Glutamatergic neuron (in vitro differentiated cells): ENCODE measurements at regions not wholly inside any gene's neighbourhood (a gene's known extent, or its start where the extent isn't known, plus 50 kb on each side); places are given as distances from the start of the nearest gene placed in this dataset.

Source experiments
- DNase-seq: peaks from one replicate; pipeline ENCODE4 v3.0.0; 2022
- H3K27ac Mint-ChIP-seq: one replicate; pipeline ENCODE4 v1.8.0; 2020; ENCODE audit warnings: mild to moderate bottlenecking, mixed read lengths, inconsistent platforms; ENCODE audit not compliant: unreplicated experiment
- H3K27me3 Mint-ChIP-seq: one replicate; pipeline ENCODE4 v1.8.0; 2020; ENCODE audit warnings: mild to moderate bottlenecking, moderate library complexity, mixed read lengths, inconsistent platforms; ENCODE audit not compliant: unreplicated experiment
- H3K36me3 Mint-ChIP-seq: one replicate; pipeline ENCODE4 v1.8.0; 2020; ENCODE audit warnings: mild to moderate bottlenecking, mixed read lengths, inconsistent platforms; ENCODE audit not compliant: unreplicated experiment
- H3K4me1 Mint-ChIP-seq: one replicate; pipeline ENCODE4 v1.8.0; 2020; ENCODE audit warnings: mild to moderate bottlenecking, low read depth, mixed read lengths, inconsistent platforms; ENCODE audit not compliant: unreplicated experiment
- H3K4me3 Mint-ChIP-seq: one replicate; pipeline ENCODE4 v1.8.0; 2020; ENCODE audit warnings: mild to moderate bottlenecking, mixed read lengths, inconsistent platforms; ENCODE audit not compliant: unreplicated experiment
- H3K9me3 Mint-ChIP-seq: one replicate; pipeline ENCODE4 v1.8.0; 2020; ENCODE audit warnings: mild to moderate bottlenecking, moderate library complexity, mixed read lengths, inconsistent platforms; ENCODE audit not compliant: unreplicated experiment
- CTCF ChIP-seq: fragments of 200-600 bp; sonication (generic); IDR thresholded peaks from one replicate; pipeline ENCODE4 v1.5.0; 2021; ENCODE audit not compliant: partially characterized antibody, unreplicated experiment

GRCh38 chr5:167616043-167616890 lies 675.2 kb upstream of the WWC1 start:
- TF ChIP-seq CTCF, result no peak
- no peak overlapping the region for H3K4me3 Mint-ChIP-seq
- H3K9me3 Mint-ChIP-seq, result no peaks in the 10 kb centered on the region
- H3K36me3 Mint-ChIP-seq, result no peaks in the 10 kb centered on the region
- H3K27me3 Mint-ChIP-seq, result no peaks in the 10 kb centered on the region
- no peak overlapping the region for H3K27ac Mint-ChIP-seq
- no peak for DNase-seq
- peaks cover 24% of the 10 kb centered on the region for H3K4me1 Mint-ChIP-seq

- H3K9me3 Mint-ChIP-seq, result no peaks in the 10 kb centered on the region
- no peak for TF ChIP-seq CTCF
- no peak overlapping the region for H3K27ac Mint-ChIP-seq
- no peaks in the 10 kb centered on the region for H3K36me3 Mint-ChIP-seq
- DNase-seq, result no peak
- H3K4me3 Mint-ChIP-seq, result no peak overlapping the region
- peaks cover 17% of the 10 kb centered on the region for H3K4me1 Mint-ChIP-seq
- H3K27me3 Mint-ChIP-seq, result no peaks in the 10 kb centered on the region
These were observed 668.1 kb upstream of the WWC1 start for GRCh38 chr5:167623354-167623753.

DNA sequence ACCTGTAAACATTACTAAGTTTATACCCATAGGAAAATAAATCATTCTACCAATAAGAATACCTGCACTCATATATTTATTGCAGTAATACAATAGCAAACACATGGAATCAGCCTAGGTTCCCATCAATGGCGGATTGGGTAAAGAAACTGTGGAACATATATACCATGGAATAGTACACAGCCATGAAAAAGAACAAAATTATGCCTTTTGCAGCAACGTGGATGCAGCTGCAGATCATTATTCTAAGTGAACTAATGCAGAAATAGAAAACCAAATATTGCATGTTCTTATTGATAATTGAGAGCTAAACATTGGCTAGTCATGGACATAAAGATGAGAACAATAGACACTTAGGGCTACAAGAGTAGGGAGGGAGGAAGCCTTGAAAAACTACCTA lies 667.4 kb upstream of the WWC1 start:
- Mint-ChIP-seq H3K4me3 (no peak overlapping the region), H3K9me3 (no peaks in the 10 kb centered on the region), H3K4me1 (peaks cover 13% of the 10 kb centered on the region), H3K27me3 (no peaks in the 10 kb centered on the region), H3K27ac (no peak overlapping the region), H3K36me3 (no peaks in the 10 kb centered on the region)
- DNase-seq, result no peak
- TF ChIP-seq CTCF, result no peak

- Mint-ChIP-seq H3K36me3 (no peaks in the 10 kb centered on the region), H3K9me3 (peaks cover 2% of the 10 kb centered on the region), H3K4me3 (no peak overlapping the region), H3K4me1 (no peaks in the 10 kb centered on the region), H3K27me3 (peaks cover 3% of the 10 kb centered on the region), H3K27ac (no peak overlapping the region)
- no peak for TF ChIP-seq CTCF
- no peak for DNase-seq
These were observed 664.9 kb upstream of the WWC1 start for GRCh38 chr5:167626341-167627123.

GRCh38 chr5:167629634-167630033 lies 661.8 kb upstream of the WWC1 start:
- no peak for TF ChIP-seq CTCF
- no peak for DNase-seq
- H3K9me3 Mint-ChIP-seq, result peaks cover 2% of the 10 kb centered on the region
- no peak overlapping the region for H3K4me3 Mint-ChIP-seq
- no peaks in the 10 kb centered on the region for H3K36me3 Mint-ChIP-seq
- H3K27me3 Mint-ChIP-seq, result peaks cover 3% of the 10 kb centered on the region
- H3K27ac Mint-ChIP-seq, result no peak overlapping the region
- no peaks in the 10 kb centered on the region for H3K4me1 Mint-ChIP-seq
